ENCODE measurements at regions not wholly inside any gene's neighbourhood (a gene's known extent, or its start where the extent isn't known, plus 50 kb on each side); places are given as distances from the start of the nearest gene placed in this dataset.

GRCh38 chr1:221066351-221067001 is 187.2 kb downstream of the HLX start:
- Histone ChIP-seq H3K4me1 (peaks cover 38% of the 10 kb centered on the region), H3K4me3 (no peak overlapping the region), H3K27me3 (no peaks in the 10 kb centered on the region), H3K27ac (no peak overlapping the region), H4K20me1 (no peaks in the 10 kb centered on the region), H3K4me2 (no peak overlapping the region), H3K9ac (no peak overlapping the region), H3K36me3 (no peaks in the 10 kb centered on the region), H3K9me3 (no peaks in the 10 kb centered on the region)
- TF ChIP-seq Cebpa-rat (IDR thresholded peaks at IDR 0.05), result no peak

GRCh38 chr1:221067721-221068120 is 188.5 kb downstream of the HLX start:
- TF ChIP-seq Cebpa-rat (IDR thresholded peaks at IDR 0.05), result no peak

GRCh38 chr1:221069178-221069903 is 190.1 kb downstream of the HLX start:
- Histone ChIP-seq H3K27ac (peak overlapping the region; percentile 67), H3K27me3 (no peaks in the 10 kb centered on the region), H4K20me1 (no peaks in the 10 kb centered on the region), H3K4me1 (peaks cover 38% of the 10 kb centered on the region), H3K9ac (no peak overlapping the region), H3K9me3 (peaks cover 5% of the 10 kb centered on the region; the same call in 1 of the 2 replicates), H3K36me3 (no peaks in the 10 kb centered on the region), H3K4me3 (peak overlapping the region; percentile 18; the same call in 1 of the 2 replicates), H3K4me2 (peak overlapping the region; percentile 61)
- TF ChIP-seq Cebpa-rat (IDR thresholded peaks at IDR 0.05), result no peak

More at GRCh38 chr1:221067721-221068120, 188.5 kb downstream of the HLX start:
- Histone ChIP-seq H3K4me2 (peak overlapping the region; percentile 61; the same call in 1 of the 2 replicates), H3K36me3 (no peaks in the 10 kb centered on the region), H4K20me1 (no peaks in the 10 kb centered on the region), H3K27me3 (no peaks in the 10 kb centered on the region), H3K9me3 (no peaks in the 10 kb centered on the region), H3K4me1 (peaks cover 38% of the 10 kb centered on the region), H3K27ac (no peak overlapping the region), H3K4me3 (no peak overlapping the region), H3K9ac (no peak overlapping the region)

GRCh38 chr1:221069986-221070385 is 190.7 kb downstream of the HLX start:
- TF ChIP-seq Cebpa-rat (IDR thresholded peaks at IDR 0.05), result no peak
- Histone ChIP-seq H3K4me3 (no peak overlapping the region), H3K27me3 (no peaks in the 10 kb centered on the region), H4K20me1 (no peaks in the 10 kb centered on the region), H3K9me3 (peaks cover 5% of the 10 kb centered on the region; the same call in 1 of the 2 replicates), H3K27ac (peak overlapping the region; percentile 67), H3K4me2 (peak overlapping the region; percentile 61), H3K4me1 (peaks cover 38% of the 10 kb centered on the region), H3K36me3 (no peaks in the 10 kb centered on the region), H3K9ac (no peak overlapping the region)

GRCh38 chr1:221071777-221072176 is 192.5 kb downstream of the HLX start:
- no peaks in the 10 kb centered on the region for H4K20me1 ChIP-seq
- peaks cover 38% of the 10 kb centered on the region for H3K4me1 ChIP-seq
- H3K4me2 ChIP-seq, result no peak overlapping the region
- no peaks in the 10 kb centered on the region for H3K36me3 ChIP-seq
- H3K9ac ChIP-seq, result no peak overlapping the region
- no peak overlapping the region for H3K4me3 ChIP-seq
- no peaks in the 10 kb centered on the region for H3K27me3 ChIP-seq
- TF ChIP-seq Cebpa-rat (IDR thresholded peaks at IDR 0.05), result no peak
- H3K9me3 ChIP-seq, result peaks cover 5% of the 10 kb centered on the region; the same call in 1 of the 2 replicates
- H3K27ac ChIP-seq, result no peak overlapping the region

- no peaks in the 10 kb centered on the region for H3K36me3 ChIP-seq
- H3K4me2 ChIP-seq, result no peak overlapping the region
- no peak overlapping the region for H3K4me3 ChIP-seq
- H3K4me1 ChIP-seq, result peaks cover 35% of the 10 kb centered on the region
- H4K20me1 ChIP-seq, result no peaks in the 10 kb centered on the region
- peaks cover 5% of the 10 kb centered on the region; the same call in 1 of the 2 replicates for H3K9me3 ChIP-seq
- no peaks in the 10 kb centered on the region for H3K27me3 ChIP-seq
- H3K27ac ChIP-seq, result no peak overlapping the region
- no peak for TF ChIP-seq Cebpa-rat (IDR thresholded peaks at IDR 0.05)
- no peak overlapping the region for H3K9ac ChIP-seq
These were observed 193.0 kb downstream of the HLX start for GRCh38 chr1:221072214-221072613.

GRCh38 chr1:221074332-221074731 is 195.1 kb downstream of the HLX start:
- H3K4me3 ChIP-seq, result no peak overlapping the region
- TF ChIP-seq Cebpa-rat (IDR thresholded peaks at IDR 0.05), result peak; percentile 46; the same call in 1 of the 2 replicates
- H3K4me2 ChIP-seq, result no peak overlapping the region; the same call in 1 of the 2 replicates
- peaks cover 5% of the 10 kb centered on the region; the same call in 1 of the 2 replicates for H3K9me3 ChIP-seq
- H3K9ac ChIP-seq, result no peak overlapping the region
- no peaks in the 10 kb centered on the region for H4K20me1 ChIP-seq
- H3K27me3 ChIP-seq, result no peaks in the 10 kb centered on the region
- H3K36me3 ChIP-seq, result no peaks in the 10 kb centered on the region
- no peak overlapping the region for H3K27ac ChIP-seq
- peaks cover 14% of the 10 kb centered on the region for H3K4me1 ChIP-seq

- H3K27me3 ChIP-seq, result no peaks in the 10 kb centered on the region
- H4K20me1 ChIP-seq, result no peaks in the 10 kb centered on the region
- TF ChIP-seq Cebpa-rat (IDR thresholded peaks at IDR 0.05), result no peak
- H3K9me3 ChIP-seq, result peaks cover 5% of the 10 kb centered on the region; the same call in 1 of the 2 replicates
- H3K4me1 ChIP-seq, result no peaks in the 10 kb centered on the region; the same call in 1 of the 2 replicates
- H3K4me3 ChIP-seq, result no peak overlapping the region
- no peak overlapping the region for H3K9ac ChIP-seq
- no peak overlapping the region for H3K27ac ChIP-seq
- H3K36me3 ChIP-seq, result no peaks in the 10 kb centered on the region
- no peak overlapping the region for H3K4me2 ChIP-seq
These were observed 196.7 kb downstream of the HLX start for GRCh38 chr1:221075911-221076310.

GRCh38 chr1:221076391-221076811 is 197.2 kb downstream of the HLX start:
- no peaks in the 10 kb centered on the region for H3K27me3 ChIP-seq
- peaks cover 5% of the 10 kb centered on the region; the same call in 1 of the 2 replicates for H3K9me3 ChIP-seq
- H3K4me2 ChIP-seq, result no peak overlapping the region
- H4K20me1 ChIP-seq, result no peaks in the 10 kb centered on the region
- no peaks in the 10 kb centered on the region; the same call in 1 of the 2 replicates for H3K4me1 ChIP-seq
- TF ChIP-seq Cebpa-rat (IDR thresholded peaks at IDR 0.05), result no peak
- H3K36me3 ChIP-seq, result no peaks in the 10 kb centered on the region
- no peak overlapping the region for H3K4me3 ChIP-seq
- no peak overlapping the region for H3K9ac ChIP-seq
- no peak overlapping the region for H3K27ac ChIP-seq

Data from BLaER1 (cell line).